EH (cell line): ENCODE measurements at regions not wholly inside any gene's neighbourhood (a gene's known extent, or its start where the extent isn't known, plus 50 kb on each side); places are given as distances from the start of the nearest gene placed in this dataset.

ENCODE experiments used
- DNase-seq: peaks from one replicate; pipeline ENCODE4 v3.0.0-alpha.2; 2015; ENCODE audit warnings: low read depth

- no peak for DNase-seq
These were observed 50.5 kb upstream of the FBRSL1 start for GRCh38 chr12:132439333-132439904.

- DNase-seq: no peak
These were observed 51.2 kb upstream of the FBRSL1 start for GRCh38 chr12:132438726-132439125.

- no peak for DNase-seq
These were observed 51.8 kb upstream of the FBRSL1 start for GRCh38 chr12:132437943-132438700.

GRCh38 chr12:132437252-132437932 lies 52.6 kb upstream of the FBRSL1 start:
- DNase-seq: no peak

GRCh38 chr12:132436791-132437251 lies 53.1 kb upstream of the FBRSL1 start:
- no peak for DNase-seq

GRCh38 chr12:132435486-132436187 lies 54.3 kb upstream of the FBRSL1 start:
- DNase-seq: no peak

- no peak for DNase-seq
These were observed 56.1 kb upstream of the FBRSL1 start for GRCh38 chr12:132433641-132434395.

GRCh38 chr12:132432721-132433577 lies 57.0 kb upstream of the FBRSL1 start:
- DNase-seq: no peak

- DNase-seq: no peak
These were observed 57.7 kb upstream of the FBRSL1 start for GRCh38 chr12:132432126-132432705.

- no peak for DNase-seq
These were observed 58.8 kb upstream of the FBRSL1 start for GRCh38 chr12:132430838-132431774.

GRCh38 chr12:132429946-132430643 lies 59.9 kb upstream of the FBRSL1 start:
- no peak for DNase-seq

- no peak for DNase-seq
These were observed 60.4 kb upstream of the FBRSL1 start for GRCh38 chr12:132429602-132429945.

GRCh38 chr12:132428936-132429601 lies 60.9 kb upstream of the FBRSL1 start:
- DNase-seq: no peak

- DNase-seq: no peak
These were observed 61.7 kb upstream of the FBRSL1 start for GRCh38 chr12:132427999-132428935.

- DNase-seq: no peak
These were observed 62.7 kb upstream of the FBRSL1 start for GRCh38 chr12:132427174-132427768.

GRCh38 chr12:132426349-132427173 lies 63.4 kb upstream of the FBRSL1 start:
- DNase-seq: no peak
